H1 (cell line): ENCODE measurements at regions not wholly inside any gene's neighbourhood (a gene's known extent, or its start where the extent isn't known, plus 50 kb on each side); places are given as distances from the start of the nearest gene placed in this dataset.

Experiments
- CTCF ChIA-PET: fragments of 300-600 bp; sonication (Branson Sonifier 250); formaldehyde crosslinking; loops from one replicate; lab custom pipeline; 2021; ENCODE audit not compliant: partially characterized antibody; lab: Charles Lee
- POLR2A ChIA-PET: fragments of 300-600 bp; sonication (Branson Sonifier 250); formaldehyde crosslinking; loops from one replicate; lab custom pipeline; 2021; ENCODE audit warnings: inconsistent platforms; ENCODE audit not compliant: partially characterized antibody; lab: Charles Lee
- DNase-seq, 2 experiments: peaks; one replicate each; pipeline versions ENCODE4 v3.0.0 to v3.0.0-alpha.2; 2010 to 2022; ENCODE audit warnings: low spot score in 2 of 2, low read depth in 1 of 2, mixed read lengths in 1 of 2
- FAIRE-seq: peaks from 2 replicates; lab custom pipeline; 2011; peaks lifted over from hg19 to GRCh38; lab: Jason Lieb, UNC
- H2AFZ ChIP-seq: 2 replicates; pipeline ENCODE4 v1.8.1; 2012; ENCODE audit warnings: low read length, inconsistent platforms
- H2AK5ac ChIP-seq: 2 replicates; pipeline ENCODE4 v1.6.1; 2013; ENCODE audit warnings: low read depth, low read length
- H2BK120ac ChIP-seq: replicated peaks from 2 replicates; pipeline ENCODE3; 2013; ENCODE audit warnings: low read depth, low read length, inconsistent platforms
- H2BK12ac ChIP-seq: 2 replicates; pipeline ENCODE4 v1.6.1; 2013; ENCODE audit warnings: low read depth, low read length
- H2BK15ac ChIP-seq: 2 replicates; pipeline ENCODE4 v1.6.1; 2013; ENCODE audit warnings: low read length
- H2BK20ac ChIP-seq: 2 replicates; pipeline ENCODE4 v1.6.1; 2013; ENCODE audit warnings: low read length
- H2BK5ac ChIP-seq: 2 replicates; pipeline ENCODE4 v1.6.1; 2013; ENCODE audit warnings: low read depth, low read length
- H3K14ac ChIP-seq: 2 replicates; pipeline ENCODE4 v1.6.1; 2013; ENCODE audit warnings: inconsistent platforms; ENCODE audit not compliant: insufficient read length
- H3K18ac ChIP-seq: 2 replicates; pipeline ENCODE4 v1.6.1; 2013; ENCODE audit warnings: low read length; ENCODE audit errors: extremely low read depth
- H3K23ac ChIP-seq: 2 replicates; pipeline ENCODE4 v1.6.1; 2013; ENCODE audit warnings: inconsistent platforms; ENCODE audit not compliant: insufficient read length
- H3K23me2 ChIP-seq: 2 replicates; pipeline ENCODE4 v1.6.1; 2013; ENCODE audit warnings: low read depth, low read length
- H3K27ac ChIP-seq: 2 replicates; pipeline ENCODE4 v1.6.1; 2011; ENCODE audit warnings: low read depth, low read length, inconsistent platforms
- H3K27me3 ChIP-seq, 4 experiments: replicated peaks in 1 of 4; 1 replicate in 1 of 4; 2 replicates in 3 of 4; pipeline versions ENCODE4 v1.6.1 to v1.8.1; 2011 to 2013; ENCODE audit warnings: low read length in 3 of 4, mild to moderate bottlenecking in 3 of 4, inconsistent platforms in 2 of 4, mixed read lengths in 2 of 4, moderate library complexity in 1 of 4; ENCODE audit not compliant: control insufficient read depth in 3 of 4, insufficient read depth in 3 of 4; ENCODE audit errors: extremely low read depth in 1 of 4
- H3K36me3 ChIP-seq, 4 experiments: 2 replicates each; pipeline versions ENCODE4 v1.6.1 to v1.8.1; 2011 to 2013; ENCODE audit warnings: mild to moderate bottlenecking in 4 of 4, low read length in 3 of 4, moderate library complexity in 2 of 4, control low read depth in 1 of 4, inconsistent platforms in 1 of 4; ENCODE audit not compliant: insufficient read depth in 4 of 4, control insufficient read depth in 2 of 4
- H3K4ac ChIP-seq: replicated peaks from 2 replicates; pipeline ENCODE3; 2013; ENCODE audit warnings: low read length, low read depth, mixed read lengths, inconsistent platforms; ENCODE audit not compliant: insufficient read length
- H3K4me1 ChIP-seq, 4 experiments: replicated peaks in 1 of 4; 1 replicate in 1 of 4; 2 replicates in 3 of 4; pipeline versions ENCODE4 v1.6.1 to v1.8.1; 2011 to 2013; ENCODE audit warnings: low read length in 3 of 4, inconsistent platforms in 2 of 4, mixed read lengths in 1 of 4; ENCODE audit not compliant: insufficient read depth in 4 of 4, control insufficient read depth in 3 of 4
- H3K4me2 ChIP-seq, 2 experiments: 2 replicates each; pipeline versions ENCODE4 v1.6.1 to v1.8.1; 2011 to 2013; ENCODE audit warnings: low read depth in 2 of 2, low read length in 2 of 2, control low read depth in 1 of 2, inconsistent platforms in 1 of 2, mild to moderate bottlenecking in 1 of 2; ENCODE audit not compliant: insufficient read depth in 1 of 2
- H3K4me3 ChIP-seq, 4 experiments: fragments of 200-600, 300-600 bp in 1 of 4; sonication (generic), shearing (Covaris generic), sonication (Bioruptor Twin) in 1 of 4; 2 replicates each; pipeline versions ENCODE4 v1.5.1 to v1.8.1; 2011 to 2016; ENCODE audit warnings: low read length in 4 of 4, low read depth in 3 of 4, control low read depth in 2 of 4, inconsistent platforms in 2 of 4, mild to moderate bottlenecking in 2 of 4, mixed read lengths in 1 of 4, moderate library complexity in 1 of 4; ENCODE audit not compliant: insufficient read depth in 2 of 4; ENCODE audit errors: extremely low read depth in 1 of 4
- H3K56ac ChIP-seq: replicated peaks from 2 replicates; pipeline ENCODE3; 2013; ENCODE audit warnings: low read depth, mild to moderate bottlenecking, mixed read lengths, low read length, inconsistent platforms; ENCODE audit not compliant: insufficient read length
- H3K79me1 ChIP-seq: 2 replicates; pipeline ENCODE4 v1.6.1; 2013; ENCODE audit warnings: low read depth, low read length, control low read depth
- H3K79me2 ChIP-seq, 2 experiments: 2 replicates each; pipeline versions ENCODE4 v1.6.1 to v1.8.1; 2012 to 2013; ENCODE audit warnings: low read length in 2 of 2, mild to moderate bottlenecking in 2 of 2, inconsistent platforms in 1 of 2; ENCODE audit not compliant: insufficient read depth in 2 of 2, control insufficient read depth in 1 of 2
- H3K9ac ChIP-seq, 4 experiments: replicated peaks in 1 of 4; 1 replicate in 1 of 4; 2 replicates in 3 of 4; pipeline versions ENCODE4 v1.6.1 to v1.8.1; 2011 to 2013; ENCODE audit warnings: low read depth in 3 of 4, low read length in 3 of 4, control low read depth in 2 of 4, mild to moderate bottlenecking in 2 of 4, moderate library complexity in 2 of 4, inconsistent platforms in 1 of 4; ENCODE audit errors: extremely low read depth in 1 of 4
- H3K9me3 ChIP-seq, 2 experiments: 2 replicates each; pipeline versions ENCODE4 v1.6.1 to v1.8.1; 2012 to 2013; ENCODE audit warnings: mild to moderate bottlenecking in 2 of 2, moderate library complexity in 2 of 2, control low read depth in 1 of 2, inconsistent platforms in 1 of 2, low read depth in 1 of 2, low read length in 1 of 2, mixed read lengths in 1 of 2; ENCODE audit not compliant: insufficient read depth in 2 of 2
- H4K20me1 ChIP-seq, 2 experiments: replicated peaks in 1 of 2; 2 replicates each; pipeline versions ENCODE3 to v1.8.1; 2011 to 2013; ENCODE audit warnings: inconsistent platforms in 2 of 2, low read length in 2 of 2, mild to moderate bottlenecking in 1 of 2; ENCODE audit not compliant: insufficient read depth in 2 of 2, control insufficient read depth in 1 of 2
- H4K5ac ChIP-seq: 2 replicates; pipeline ENCODE4 v1.6.1; 2013; ENCODE audit warnings: low read length, low read depth, mixed read lengths, inconsistent platforms; ENCODE audit not compliant: insufficient read length
- H4K8ac ChIP-seq: 2 replicates; pipeline ENCODE4 v1.8.0; 2013; ENCODE audit warnings: mild to moderate bottlenecking, moderate library complexity, low read length, inconsistent platforms; ENCODE audit not compliant: insufficient read depth; ENCODE audit errors: extremely low read depth
- H4K91ac ChIP-seq: replicated peaks from 2 replicates; pipeline ENCODE3; 2013; ENCODE audit warnings: low read length, mixed read lengths, inconsistent platforms; ENCODE audit not compliant: insufficient read length
- CEBPB ChIP-seq: IDR thresholded peaks from 2 replicates; pipeline ENCODE4 v1.6.1; 2012; ENCODE audit warnings: low read depth, low read length
- CTCF ChIP-seq, 3 experiments: IDR thresholded peaks; 1 replicate in 2 of 3; 2 replicates in 1 of 3; pipeline versions ENCODE4 v1.5.1 to v1.6.1; 2011; ENCODE audit warnings: low read length in 3 of 3, mild to moderate bottlenecking in 3 of 3, inconsistent platforms in 2 of 3, low read depth in 1 of 3, moderate library complexity in 1 of 3; ENCODE audit not compliant: insufficient read depth in 1 of 3; ENCODE audit errors: control extremely low read depth in 1 of 3
- NANOG ChIP-seq: IDR thresholded peaks from 2 replicates; pipeline ENCODE4 v1.6.1; 2011; ENCODE audit warnings: low read length, low read depth, mild to moderate bottlenecking, inconsistent platforms; ENCODE audit not compliant: insufficient read depth, poor library complexity, severe bottlenecking
- RBBP5 ChIP-seq: IDR thresholded peaks from 2 replicates; pipeline ENCODE4 v1.7.1; 2012; ENCODE audit warnings: low read depth, mild to moderate bottlenecking, inconsistent platforms, low read length, moderate library complexity, borderline replicate concordance
- RNF2 ChIP-seq: fragments of 200-900, 300-1000 bp; sonication (generic); IDR thresholded peaks from 2 replicates; pipeline ENCODE4 v1.7.1; 2016; ENCODE audit warnings: borderline replicate concordance, low read depth, mild to moderate bottlenecking, antibody characterized with exemption, low read length; ENCODE audit not compliant: poor library complexity, severe bottlenecking; ENCODE audit errors: missing control alignments
- SP1 ChIP-seq: IDR thresholded peaks from 2 replicates; pipeline ENCODE4 v1.6.1; 2011; ENCODE audit warnings: low read depth, low read length
- TAF1 ChIP-seq: IDR thresholded peaks from 2 replicates; pipeline ENCODE4 v1.6.1; 2011; ENCODE audit warnings: mild to moderate bottlenecking, low read depth, low read length
- WGBS, 2 experiments: shearing (Covaris generic) in 1 of 2; methylation state at CpG; one replicate each; pipeline versions ENCODE4 v1.1.6 to v1.1.7; 2013 to 2015; ENCODE audit warnings: low lambda C conversion rate in 2 of 2, mixed read lengths in 2 of 2, inconsistent platforms in 1 of 2, low coverage in 1 of 2, missing lambda C conversion rate in 1 of 2; ENCODE audit not compliant: insufficient replicate concordance in 2 of 2, insufficient coverage in 1 of 2, insufficient read length in 1 of 2; ENCODE audit errors: extremely low coverage in 1 of 2, missing lambda C conversion rate in 1 of 2; 5-methylcytosine and 5-hydroxymethylcytosine counted together

DNA sequence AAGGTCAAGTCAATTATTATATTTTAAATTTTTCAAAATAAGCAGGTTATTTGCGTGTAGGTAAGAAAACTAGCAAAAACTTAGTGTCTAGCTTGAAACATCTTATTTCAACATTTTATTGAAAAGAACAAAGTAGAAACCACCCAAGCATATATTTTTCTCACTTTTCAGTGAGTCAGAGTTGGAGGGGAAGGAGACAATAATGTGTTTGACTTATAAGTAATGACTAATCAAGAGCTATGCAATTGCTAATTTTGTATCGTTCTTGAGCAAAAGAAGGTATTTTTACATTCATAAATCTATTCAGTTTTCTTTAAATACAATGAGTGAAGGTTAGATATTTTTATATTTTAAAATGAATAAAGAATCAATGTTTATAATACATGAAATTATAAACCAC, 54.4 kb upstream of the P2RY1 start:
- DNase-seq (no peak), FAIRE-seq (no peak)
- no peak overlapping the region for H4K5ac ChIP-seq
- H4K8ac ChIP-seq: no peak overlapping the region
- no peak overlapping the region for H3K18ac ChIP-seq
- H2BK12ac ChIP-seq: no peak overlapping the region
- H3K9me3 ChIP-seq: peaks cover 1 to 2% of the 10 kb centered on the region in 2 experiments; a peak in 3 of 4 replicates
- no peaks in the 10 kb centered on the region for H3K27me3 ChIP-seq
- no peaks in the 10 kb centered on the region; a peak in 1 of 7 replicates for H3K4me1 ChIP-seq
- no peak overlapping the region for H2BK120ac ChIP-seq
- H3K36me3 ChIP-seq: no peaks in the 10 kb centered on the region
- no peak overlapping the region for H3K27ac ChIP-seq
- H3K79me1 ChIP-seq: no peaks in the 10 kb centered on the region
- no peak overlapping the region for H3K4ac ChIP-seq
- no peaks in the 10 kb centered on the region for H3K79me2 ChIP-seq
- no peak overlapping the region for H2AFZ ChIP-seq
- no peaks in the 10 kb centered on the region for H4K20me1 ChIP-seq
- no peak overlapping the region for H3K4me3 ChIP-seq
- H3K9ac ChIP-seq: no peak overlapping the region
- no peaks in the 10 kb centered on the region for H3K23me2 ChIP-seq
- no peak overlapping the region for H3K56ac ChIP-seq
- whole genome bisulfite sequencing, 2 experiments: 83% methylated on average over 2 of the region's 2 CpGs; no CpG with 5 or more reads in 1 of the 2 experiments
- no peak overlapping the region for H3K14ac ChIP-seq
- no peak overlapping the region for H4K91ac ChIP-seq
- TF ChIP-seq CTCF (IDR thresholded peaks at IDR 0.05; ENCODE audit: control extremely low read depth in 1 of 3, insufficient read depth in 1 of 3, low read depth in 1 of 3, low read length in 3 of 3): no peak
- no peak for TF ChIP-seq NANOG
- no peak for TF ChIP-seq RNF2
- TF ChIP-seq TAF1: no peak
- TF ChIP-seq RBBP5: no peak
- no peak for TF ChIP-seq SP1
- no peak for TF ChIP-seq CEBPB
- no peak overlapping the region for H2BK20ac ChIP-seq
- no peak overlapping the region for H2BK5ac ChIP-seq
- ChIA-PET CTCF (interaction anchor here (0.8 kb wide), 1 partner anchor 14 kb away, joined by 3 read pairs; no protein-coding TSS in a partner anchor), POLR2A (no interaction called here)
- H2AK5ac ChIP-seq: no peak overlapping the region
- no peak overlapping the region for H2BK15ac ChIP-seq
- H3K4me2 ChIP-seq: no peak overlapping the region
- H3K23ac ChIP-seq: no peak overlapping the region
